Muscle of arm (tissue), 1 donor: ENCODE measurements at regions not wholly inside any gene's neighbourhood (a gene's known extent, or its start where the extent isn't known, plus 50 kb on each side); places are given as distances from the start of the nearest gene placed in this dataset.

Source experiments
- DNase-seq: peaks from one replicate; pipeline ENCODE4 v3.0.0-alpha.2; 2013

- DNase-seq = no peak
These were observed 703.5 kb downstream of the PDHA2 start for GRCh38 chr4:96543346-96543745.

- DNase-seq = no peak
These were observed 718.6 kb downstream of the PDHA2 start for GRCh38 chr4:96558466-96558865.

DNA sequence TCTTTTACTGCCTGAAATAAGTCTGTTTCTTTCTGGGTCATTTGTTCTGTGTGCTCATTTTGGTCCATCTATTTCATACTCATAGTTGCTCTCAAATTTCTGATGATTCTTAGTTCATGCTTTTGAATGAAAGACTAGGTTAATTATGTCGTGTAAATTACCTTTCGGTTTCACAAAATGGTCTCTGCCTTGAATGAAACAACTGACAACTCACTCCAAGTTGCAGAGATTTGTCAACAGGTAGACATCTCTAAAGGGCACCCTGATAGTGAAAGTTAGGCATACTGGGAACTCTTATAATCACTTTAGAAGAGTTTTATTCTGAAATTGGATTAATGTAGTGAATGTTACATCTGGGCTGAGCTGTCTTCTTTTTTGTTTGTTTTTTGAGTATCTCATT lies 726.9 kb downstream of the PDHA2 start:
- no peak for DNase-seq

- no peak for DNase-seq
These were observed 745.4 kb downstream of the PDHA2 start for GRCh38 chr4:96585304-96585703.

- no peak for DNase-seq
These were observed 753.5 kb downstream of the PDHA2 start for GRCh38 chr4:96593422-96593821.

DNA sequence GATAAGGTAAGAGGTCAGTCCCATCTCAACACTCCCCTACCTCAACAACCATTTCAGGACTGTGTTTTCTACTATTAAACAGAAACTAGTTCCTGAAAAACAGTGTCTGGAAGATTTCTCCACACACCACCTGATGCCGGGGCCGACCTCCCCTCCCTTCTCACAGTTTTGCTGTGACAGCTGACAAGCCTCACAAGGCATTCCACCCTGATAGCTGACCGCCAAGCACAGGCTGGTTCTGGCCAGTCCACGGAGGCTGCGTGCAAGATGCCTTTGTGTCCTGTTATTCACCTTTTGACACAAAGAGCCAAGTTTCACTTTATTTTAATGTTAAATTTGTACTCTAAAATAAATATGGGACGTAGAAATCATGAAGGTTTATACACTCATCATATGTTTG lies 758.6 kb downstream of the PDHA2 start:
- DNase-seq = no peak

DNA sequence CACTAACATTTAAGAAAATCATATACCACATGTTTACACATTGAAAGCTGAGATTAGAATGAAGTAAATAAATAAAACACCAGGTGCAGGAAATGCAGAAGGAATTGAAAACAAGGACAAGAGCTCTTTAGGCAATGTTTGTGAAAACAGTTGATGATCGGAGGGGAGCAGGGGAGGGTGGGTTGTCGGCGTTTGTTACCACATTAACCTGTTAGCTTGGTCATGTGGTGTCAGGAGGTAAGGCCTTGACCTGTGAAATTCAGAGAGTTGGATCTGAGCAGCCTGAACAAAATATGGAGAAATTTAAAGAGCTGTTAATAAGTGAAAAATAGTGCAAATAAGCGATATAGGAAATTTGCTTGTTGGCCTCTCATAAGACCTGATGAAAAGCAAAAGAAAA lies 759.9 kb downstream of the PDHA2 start:
- no peak for DNase-seq

DNA sequence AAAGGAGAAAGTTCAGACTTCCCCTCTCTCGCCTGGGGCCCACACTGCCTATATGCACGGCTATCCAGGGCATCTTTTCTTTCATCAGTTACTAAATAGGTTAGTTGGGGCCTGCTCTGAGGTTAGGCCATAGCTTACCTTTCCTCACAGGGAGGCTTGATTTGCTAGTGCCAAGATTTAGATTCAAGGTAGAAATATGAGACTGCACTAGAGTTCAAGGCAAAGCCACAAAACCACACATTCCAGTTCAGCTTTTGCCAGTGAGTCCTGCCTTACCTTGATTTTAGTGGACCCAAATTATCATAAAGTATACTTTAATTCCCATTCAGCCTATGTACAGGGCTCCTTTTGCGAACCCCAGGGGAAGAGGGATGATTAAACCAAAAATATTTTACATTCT lies 762.8 kb downstream of the PDHA2 start:
- no peak for DNase-seq

DNA sequence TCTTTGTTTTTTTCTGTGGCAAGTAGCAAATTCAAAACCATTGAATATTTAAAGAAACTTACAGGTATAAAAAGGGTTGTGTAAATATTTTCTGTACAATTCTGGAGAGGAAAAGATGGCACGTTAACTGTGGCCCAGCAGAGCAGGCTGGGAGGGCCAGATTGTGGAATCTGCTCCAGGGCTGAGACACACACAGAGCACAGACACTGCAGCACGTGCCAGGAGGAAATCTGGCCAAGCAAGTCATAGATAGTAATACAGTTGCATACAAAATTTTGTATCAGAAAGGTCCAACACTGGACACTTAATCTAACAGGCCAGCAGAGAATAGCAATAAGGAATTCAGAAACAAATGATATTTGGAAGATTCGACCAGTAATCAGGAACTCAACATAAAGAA lies 763.7 kb downstream of the PDHA2 start:
- DNase-seq = peak; percentile 5

- DNase-seq = no peak
These were observed 766.6 kb downstream of the PDHA2 start for GRCh38 chr4:96606451-96606850.

- DNase-seq = no peak
These were observed 786.1 kb downstream of the PDHA2 start for GRCh38 chr4:96626023-96626422.

- DNase-seq = no peak
These were observed 790.9 kb downstream of the PDHA2 start for GRCh38 chr4:96630839-96631238.

DNA sequence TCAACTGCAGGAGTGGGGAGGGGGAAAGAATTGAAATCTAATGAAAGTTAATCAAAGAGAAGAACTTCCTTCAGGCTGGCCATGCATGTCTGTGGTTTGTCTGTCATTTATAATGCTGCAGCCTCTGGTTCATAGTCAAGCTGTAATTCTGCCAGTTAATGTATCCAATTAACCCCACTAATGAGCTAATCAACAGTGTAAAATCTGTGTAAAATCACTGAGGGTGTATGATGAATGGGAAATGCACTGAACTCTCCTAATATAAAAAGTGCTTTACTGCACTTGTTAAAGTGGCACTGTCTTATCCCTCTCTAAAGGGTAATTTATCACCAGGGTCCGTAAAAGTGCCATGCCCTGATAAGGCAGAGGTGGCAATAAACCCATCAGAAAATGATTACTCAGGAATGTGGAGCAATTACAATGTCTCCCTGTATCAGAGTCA lies 798.1 kb downstream of the PDHA2 start:
- DNase-seq = no peak

GRCh38 chr4:96639932-96640331 lies 800.0 kb downstream of the PDHA2 start:
- no peak for DNase-seq

GRCh38 chr4:96642490-96642889 lies 802.6 kb downstream of the PDHA2 start:
- no peak for DNase-seq

DNA sequence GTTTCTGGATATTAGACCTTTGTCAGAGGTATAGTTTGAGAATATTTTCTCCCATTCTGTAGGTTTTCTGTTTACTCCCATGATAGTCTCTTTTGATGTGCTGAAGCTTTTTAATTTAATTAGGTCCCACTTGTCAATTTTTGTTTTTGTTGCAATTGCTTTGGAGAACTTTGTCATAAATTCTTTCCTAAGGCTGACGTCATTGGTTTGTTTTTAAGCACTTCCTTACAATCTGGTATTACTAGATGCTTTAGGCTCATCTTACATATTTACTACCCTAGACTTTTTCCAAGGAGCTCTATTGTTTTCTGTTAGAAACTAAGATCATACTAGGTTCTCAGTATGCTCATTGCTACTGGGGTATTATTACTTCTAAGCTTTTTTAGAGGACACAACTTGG lies 806.3 kb downstream of the PDHA2 start:
- no peak for DNase-seq

DNA sequence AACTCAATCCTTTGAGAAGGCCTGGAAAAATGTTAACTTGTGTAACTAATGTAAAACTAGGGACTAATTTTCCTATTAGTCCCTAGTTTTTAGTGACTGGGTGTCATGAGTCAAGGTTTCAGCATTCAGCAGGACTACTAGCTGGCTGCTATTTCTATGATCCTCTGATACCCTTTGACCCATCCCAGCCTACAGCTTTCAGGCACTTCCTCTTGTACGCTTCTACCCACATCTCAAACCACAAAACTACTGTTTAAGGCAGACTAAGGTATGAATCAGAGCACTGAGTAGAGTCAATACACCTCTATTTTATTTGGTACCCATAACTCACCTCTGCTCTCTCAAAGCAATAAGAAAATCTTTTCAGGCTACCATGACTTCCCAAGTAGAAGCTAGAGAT lies 809.6 kb downstream of the PDHA2 start:
- no peak for DNase-seq

DNA sequence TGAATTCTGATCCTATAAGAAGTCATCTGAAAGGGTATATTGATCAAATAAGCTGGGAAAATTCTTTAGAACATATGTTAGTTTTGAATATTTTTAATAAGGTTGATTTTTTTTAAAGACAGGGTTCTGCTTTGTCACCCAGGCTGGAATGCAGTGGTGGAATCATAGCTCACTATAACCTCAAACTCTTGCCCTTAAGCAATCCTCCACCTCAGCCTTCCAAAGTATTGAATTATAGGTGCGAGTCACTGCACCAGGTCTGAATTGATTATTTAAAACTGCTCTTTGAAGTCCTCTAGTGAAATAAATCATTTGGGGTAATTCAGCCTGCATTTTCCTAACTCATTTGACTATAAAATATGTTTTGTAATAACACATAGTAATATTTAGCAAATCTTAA lies 812.3 kb downstream of the PDHA2 start:
- no peak for DNase-seq

DNA sequence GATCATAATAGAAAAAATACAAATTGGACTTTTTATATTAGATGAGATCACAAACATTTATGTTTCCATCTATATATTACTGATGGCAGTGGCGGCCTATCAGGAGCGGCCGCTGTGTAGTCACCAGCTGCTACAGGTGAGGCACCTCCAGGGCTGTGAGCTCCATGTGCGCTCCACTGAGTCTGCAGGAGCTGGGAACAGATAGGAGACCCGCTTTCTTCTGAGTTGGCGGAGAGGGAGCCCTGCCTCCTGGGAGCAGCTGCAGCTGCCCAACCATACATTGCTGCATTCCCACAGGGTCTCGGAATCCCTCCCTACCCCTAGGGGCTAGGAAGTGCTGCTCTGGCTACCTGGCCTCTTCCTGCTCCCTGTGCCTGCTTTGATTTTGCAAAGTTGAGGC lies 812.9 kb downstream of the PDHA2 start:
- no peak for DNase-seq

DNA sequence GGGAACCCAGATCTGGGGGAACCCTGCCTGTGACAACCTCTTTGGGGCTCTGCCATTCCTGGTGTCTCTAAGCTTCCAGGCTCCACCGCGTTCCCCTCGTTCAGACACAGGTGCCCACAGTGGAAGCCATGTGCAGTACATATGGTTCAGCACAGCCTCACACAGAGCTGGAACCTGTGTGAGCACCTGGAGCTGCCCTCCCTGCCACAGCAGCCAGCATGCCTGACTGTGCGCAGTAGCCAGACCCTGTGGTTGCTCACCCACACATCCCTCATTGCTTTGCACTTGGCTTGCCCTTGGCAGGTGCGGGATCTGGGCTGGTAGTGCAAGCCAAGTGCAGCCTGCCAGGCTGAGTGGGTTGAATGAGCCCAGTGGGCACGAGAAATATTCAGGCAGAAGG lies 814.2 kb downstream of the PDHA2 start:
- DNase-seq = no peak

DNA sequence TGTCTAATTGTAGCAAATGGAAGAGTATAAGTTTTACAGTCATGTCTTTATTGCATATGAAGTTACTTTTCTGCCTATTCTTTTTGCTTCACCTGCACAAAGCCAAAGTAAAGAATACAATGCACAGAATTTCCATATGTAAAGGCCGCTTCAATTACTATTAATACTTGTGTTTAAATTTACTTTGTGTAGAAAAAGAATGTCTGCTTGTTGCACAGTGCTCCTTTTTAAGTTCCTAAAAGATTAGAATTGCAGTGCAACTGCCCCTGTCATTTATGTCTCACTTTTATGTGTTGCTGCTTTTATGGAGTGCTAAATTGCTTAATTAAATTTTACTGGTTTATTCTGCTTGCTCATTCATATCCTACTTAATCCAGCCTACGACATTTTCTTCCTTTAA lies 830.5 kb downstream of the PDHA2 start:
- DNase-seq = no peak

DNA sequence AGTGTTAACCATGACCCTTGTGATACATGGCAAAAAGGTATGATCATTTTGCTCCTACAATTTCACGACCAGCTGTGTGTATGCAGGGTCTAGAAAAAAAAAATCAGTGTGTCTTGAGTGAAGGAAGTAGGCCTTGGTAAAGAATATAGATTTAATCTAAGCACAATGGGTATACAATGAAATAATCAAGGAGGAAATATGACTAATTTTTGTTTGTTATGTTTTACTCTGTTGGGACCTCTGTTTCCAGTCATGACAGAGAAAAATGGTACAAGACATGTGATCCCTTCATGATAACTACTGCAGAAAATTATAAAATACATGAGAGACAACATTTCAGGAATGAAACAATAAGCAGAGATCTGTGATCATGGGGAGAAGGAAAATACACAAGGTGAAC lies 835.5 kb downstream of the PDHA2 start:
- no peak for DNase-seq

DNA sequence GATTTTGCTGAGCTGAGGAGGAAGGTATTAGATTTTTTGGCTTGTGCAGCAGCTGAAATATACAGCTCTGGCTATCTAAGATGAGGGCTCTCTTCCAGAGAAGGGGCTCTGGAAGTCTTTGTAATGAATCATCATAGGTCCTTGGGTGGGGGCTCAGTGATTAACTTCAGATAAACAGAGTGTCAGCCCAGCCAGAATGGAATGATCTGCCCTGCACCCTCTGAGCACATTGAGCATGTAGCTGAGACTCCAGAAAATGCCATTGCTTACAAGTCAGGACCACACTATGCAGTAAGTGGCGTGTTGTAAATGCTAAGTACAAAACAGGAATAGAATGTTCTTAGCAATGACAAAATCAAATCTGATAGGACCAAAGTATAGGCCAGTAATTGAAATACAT lies 836.0 kb downstream of the PDHA2 start:
- DNase-seq = no peak

DNA sequence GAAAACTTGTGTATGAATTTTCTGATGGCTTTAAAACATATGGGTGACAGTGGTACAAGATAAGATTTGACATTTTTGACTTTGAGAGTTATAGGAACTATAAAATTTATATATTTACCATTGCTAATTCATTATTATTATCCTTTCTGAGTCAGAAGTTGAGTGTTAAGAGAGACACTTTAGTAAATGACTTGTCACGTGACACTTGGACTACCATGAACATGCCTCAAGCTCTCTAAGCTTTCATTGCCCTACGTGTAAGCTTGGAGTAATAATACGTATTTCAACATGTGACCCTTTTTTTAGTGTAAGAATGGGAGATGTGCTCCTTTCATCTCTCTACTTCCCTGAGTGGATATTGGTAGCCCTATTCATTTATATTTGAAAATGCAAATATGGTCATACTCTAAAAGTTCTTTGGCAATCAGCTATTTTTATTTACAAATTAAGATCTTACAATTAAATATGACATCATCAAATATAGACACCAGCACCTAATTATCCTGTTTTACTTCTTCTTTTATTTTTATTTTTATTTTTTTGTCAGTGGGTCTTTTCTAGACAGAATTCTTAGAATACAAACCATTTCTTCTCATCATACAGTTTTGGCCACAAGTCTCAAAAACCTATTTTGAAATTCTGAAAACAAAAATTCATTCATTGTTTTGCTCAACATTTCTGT lies 837.0 kb downstream of the PDHA2 start:
- no peak for DNase-seq

DNA sequence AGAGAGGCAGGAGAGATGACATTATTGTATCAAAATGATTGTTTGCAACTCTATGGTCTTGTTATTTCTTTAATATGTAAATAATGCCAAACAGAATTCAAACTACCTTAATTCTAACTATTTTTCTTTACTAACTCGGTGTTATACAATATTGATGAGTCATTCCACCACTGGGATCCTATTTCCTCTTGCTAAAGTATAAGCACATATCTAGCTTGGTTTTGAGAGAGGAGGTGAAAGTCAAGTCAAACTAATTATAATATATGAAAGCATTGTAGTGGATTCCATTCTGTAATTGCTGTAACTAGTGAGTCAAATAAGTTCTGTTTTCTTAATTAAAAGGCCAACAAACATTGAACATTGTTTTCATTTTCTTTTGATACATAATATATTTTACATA lies 837.6 kb downstream of the PDHA2 start:
- no peak for DNase-seq
